K562 (cell line): ENCODE measurements at regions not wholly inside any gene's neighbourhood (a gene's known extent, or its start where the extent isn't known, plus 50 kb on each side); places are given as distances from the start of the nearest gene placed in this dataset.

Experiments used
- ATAC-seq: fragments of 200-7000 bp; cut with Tn5 transposase; 3 replicates; pipeline ENCODE4 v1.9.1; 2020; ENCODE audit warnings: moderate library complexity
- BruUV-seq: library from RNA; stranded (reverse); fragments of 400-500 nt; replicated peaks from 2 replicates; lab custom pipeline; 2021; lab: Mats Ljungman, UMichigan
- CTCF ChIA-PET: fragments of 300-600 bp; formaldehyde crosslinking; extraction: SDS; loops from one replicate; lab custom pipeline; 2021; ENCODE audit warnings: low intra/inter-chr PET ratio; lab: Yijun Ruan, JAX
- POLR2A ChIA-PET: fragments of 300-600, 350-650 bp; sonication (Branson Sonifier 250); formaldehyde crosslinking; extraction: SDS; loops from one replicate; lab custom pipeline; 2021; ENCODE audit warnings: antibody characterized with exemption, inconsistent platforms; lab: Yijun Ruan, JAX
- DNase-seq, 4 experiments: peaks; one replicate each; pipeline versions ENCODE4 v3.0.0 to v3.0.0-alpha.2; 2011 to 2018; ENCODE audit warnings: low spot score in 3 of 4, mixed read lengths in 3 of 4; ENCODE audit errors: extremely low read depth in 1 of 4
- FAIRE-seq: peaks from 2 replicates; lab custom pipeline; 2011; peaks lifted over from hg19 to GRCh38; lab: Jason Lieb, UNC
- H2AFZ ChIP-seq: 2 replicates; pipeline ENCODE4 v1.6.0; 2011; ENCODE audit warnings: low read depth, low read length, control low read depth, inconsistent platforms
- H3K27ac ChIP-seq: fragments of 200-600 bp; 3 replicates; pipeline ENCODE4 v1.8.0; 2011; ENCODE audit warnings: low read depth, mild to moderate bottlenecking, control low read depth, inconsistent platforms, low read length, moderate library complexity, mixed read lengths; ENCODE audit errors: extremely low read depth
- H3K27me3 ChIP-seq, 2 experiments: fragments of 300-600 bp in 1 of 2; 2 replicates in 1 of 2; 3 replicates in 1 of 2; pipeline versions ENCODE4 v1.6.0 to v1.8.0; 2011; ENCODE audit warnings: inconsistent platforms in 2 of 2, low read length in 2 of 2, mild to moderate bottlenecking in 1 of 2, mixed read lengths in 1 of 2, moderate library complexity in 1 of 2; ENCODE audit not compliant: control insufficient read depth in 2 of 2, insufficient read depth in 2 of 2
- H3K36me3 ChIP-seq: fragments of 300-600 bp; 3 replicates; pipeline ENCODE4 v1.8.0; 2011; ENCODE audit warnings: mild to moderate bottlenecking, low read length, inconsistent platforms; ENCODE audit not compliant: control insufficient read depth, insufficient read depth
- H3K4me1 ChIP-seq, 2 experiments: fragments of 200-600 bp in 1 of 2; replicated peaks in 1 of 2; 2 replicates in 1 of 2; 3 replicates in 1 of 2; pipeline versions ENCODE4 v1.5.1 to v1.8.0; 2011; ENCODE audit warnings: inconsistent platforms in 2 of 2, low read length in 2 of 2, mild to moderate bottlenecking in 1 of 2, mixed read lengths in 1 of 2, moderate library complexity in 1 of 2; ENCODE audit not compliant: control insufficient read depth in 2 of 2, insufficient read depth in 2 of 2
- H3K4me2 ChIP-seq: 2 replicates; pipeline ENCODE4 v1.6.1; 2011; ENCODE audit warnings: low read length, control low read depth, inconsistent platforms, mixed read lengths; ENCODE audit not compliant: insufficient read depth
- H3K4me3 ChIP-seq: fragments of 200-600 bp; sonication (generic), shearing (Covaris generic); 2 replicates; pipeline ENCODE4 v1.5.1; 2016; ENCODE audit warnings: control low read depth, inconsistent platforms
- H3K79me2 ChIP-seq: fragments of 200-600 bp; 3 replicates; pipeline ENCODE4 v1.8.0; 2011; ENCODE audit warnings: low read length, inconsistent platforms; ENCODE audit not compliant: control insufficient read depth, insufficient read depth
- H3K9ac ChIP-seq, 2 experiments: 2 replicates each; pipeline versions ENCODE4 v1.6.0 to v1.6.1; 2011; ENCODE audit warnings: low read depth in 2 of 2, low read length in 2 of 2, control low read depth in 1 of 2, inconsistent platforms in 1 of 2, mild to moderate bottlenecking in 1 of 2, mixed read lengths in 1 of 2; ENCODE audit not compliant: insufficient read depth in 1 of 2
- H3K9me1 ChIP-seq: one replicate; pipeline ENCODE4 v1.6.0; 2011; ENCODE audit warnings: inconsistent platforms, mild to moderate bottlenecking, low read length, moderate library complexity; ENCODE audit not compliant: control insufficient read depth, insufficient read depth
- H3K9me3 ChIP-seq: replicated peaks from 2 replicates; pipeline ENCODE4 v1.5.1; 2011; ENCODE audit warnings: low read depth, low read length, inconsistent platforms; ENCODE audit not compliant: control insufficient read depth, insufficient read depth
- H4K20me1 ChIP-seq: replicated peaks from 2 replicates; pipeline ENCODE4 v1.6.1; 2011; ENCODE audit warnings: low read length, inconsistent platforms, mixed read lengths; ENCODE audit not compliant: control insufficient read depth, insufficient read depth
- BCLAF1 ChIP-seq, 2 experiments: fragments of 450-650 bp in 1 of 2; IDR thresholded peaks; 2 replicates each; pipeline ENCODE4 v1.6.1; 2011 to 2017; ENCODE audit warnings: low read depth in 2 of 2, antibody characterized with exemption in 1 of 2, borderline replicate concordance in 1 of 2, low read length in 1 of 2, mild to moderate bottlenecking in 1 of 2, mixed read lengths in 1 of 2; ENCODE audit not compliant: control insufficient read depth in 1 of 2
- MIER1 ChIP-seq: fragments of 450-650 bp; IDR thresholded peaks from 2 replicates; pipeline ENCODE4 v1.6.1; 2016; ENCODE audit warnings: antibody characterized with exemption, mild to moderate bottlenecking, low read depth
- ZNF12 ChIP-seq: sonication (generic); formaldehyde crosslinking; IDR thresholded peaks from 2 replicates; pipeline ENCODE4 v1.4.0; 2020; ENCODE audit warnings: mild to moderate bottlenecking, missing genetic modification reagents
- WGBS: fragments of 100-300 bp; shearing (Covaris generic); methylation state at CpG from one replicate; pipeline ENCODE4 v1.1.6; 2016; ENCODE audit warnings: low coverage, mixed read lengths; ENCODE audit not compliant: insufficient coverage; ENCODE audit errors: missing lambda C conversion rate; 5-methylcytosine and 5-hydroxymethylcytosine counted together
- in situ Hi-C: fragments of 300-500 bp; cut with MboI; formaldehyde crosslinking; loops from 4 replicates; pipeline ENCODE4 v1.15.0; 2018; ENCODE audit warnings: inconsistent platforms, mixed read lengths
- intact Hi-C: fragments of 100-400 bp; cut with micrococcal nuclease; formaldehyde crosslinking; loops from 2 replicates; pipeline ENCODE4 v1.14.2; 2022
- TF ChIP-seq, protein P1 (sequence below): fragments of 200-400 bp; formaldehyde crosslinking; IDR thresholded peaks from 2 replicates; pipeline ENCODE4 v1.6.1; 2017; ENCODE audit warnings: mild to moderate bottlenecking, low read depth, low read length, moderate library complexity

GRCh38 chr13:50724438-50724837, 119.1 kb downstream of the DLEU7 start:
- H3K27ac ChIP-seq, result no peak overlapping the region
- H3K9me1 ChIP-seq, result no peaks in the 10 kb centered on the region
- no peaks in the 10 kb centered on the region for H3K79me2 ChIP-seq
- no peak overlapping the region for H3K9ac ChIP-seq
- H2AFZ ChIP-seq, result no peak overlapping the region
- ChIA-PET CTCF (no interaction called here), POLR2A (no interaction called here)
- H3K36me3 ChIP-seq, result no peaks in the 10 kb centered on the region
- H3K4me1 ChIP-seq, result no peaks in the 10 kb centered on the region
- no peak overlapping the region for H3K4me3 ChIP-seq
- ATAC-seq (no peak), FAIRE-seq (no peak), DNase-seq (no peak)
- H3K9me3 ChIP-seq, result no peaks in the 10 kb centered on the region
- H3K27me3 ChIP-seq, result no peaks in the 10 kb centered on the region
- no peak overlapping the region for H3K4me2 ChIP-seq
- WGBS, result 19% methylated on average over 3 of the region's 4 CpGs
- intact Hi-C loops (no loop called here), in situ Hi-C loops (no loop called here)
- no TSS peak for BruUV-seq
- H4K20me1 ChIP-seq, result no peaks in the 10 kb centered on the region
- TF ChIP-seq BCLAF1 (IDR thresholded peaks at IDR 0.05; ENCODE audit: borderline replicate concordance in 1 of 2, control insufficient read depth in 1 of 2, low read depth in 2 of 2, low read length in 1 of 2) (no peak), MIER1 (no peak), ZNF12 (CRISPR knock-in tag) (peak; percentile 44; the same call in 1 of the 2 replicates)
- TF ChIP-seq, protein P1, sequence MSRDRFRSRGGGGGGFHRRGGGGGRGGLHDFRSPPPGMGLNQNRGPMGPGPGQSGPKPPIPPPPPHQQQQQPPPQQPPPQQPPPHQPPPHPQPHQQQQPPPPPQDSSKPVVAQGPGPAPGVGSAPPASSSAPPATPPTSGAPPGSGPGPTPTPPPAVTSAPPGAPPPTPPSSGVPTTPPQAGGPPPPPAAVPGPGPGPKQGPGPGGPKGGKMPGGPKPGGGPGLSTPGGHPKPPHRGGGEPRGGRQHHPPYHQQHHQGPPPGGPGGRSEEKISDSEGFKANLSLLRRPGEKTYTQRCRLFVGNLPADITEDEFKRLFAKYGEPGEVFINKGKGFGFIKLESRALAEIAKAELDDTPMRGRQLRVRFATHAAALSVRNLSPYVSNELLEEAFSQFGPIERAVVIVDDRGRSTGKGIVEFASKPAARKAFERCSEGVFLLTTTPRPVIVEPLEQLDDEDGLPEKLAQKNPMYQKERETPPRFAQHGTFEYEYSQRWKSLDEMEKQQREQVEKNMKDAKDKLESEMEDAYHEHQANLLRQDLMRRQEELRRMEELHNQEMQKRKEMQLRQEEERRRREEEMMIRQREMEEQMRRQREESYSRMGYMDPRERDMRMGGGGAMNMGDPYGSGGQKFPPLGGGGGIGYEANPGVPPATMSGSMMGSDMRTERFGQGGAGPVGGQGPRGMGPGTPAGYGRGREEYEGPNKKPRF, result no peak
